HEK293T (cell line): ENCODE measurements at regions not wholly inside any gene's neighbourhood (a gene's known extent, or its start where the extent isn't known, plus 50 kb on each side); places are given as distances from the start of the nearest gene placed in this dataset.

ENCODE experiments used
- ARNT ChIP-seq: fragments of 450-650 bp; IDR thresholded peaks from 2 replicates; pipeline ENCODE4 v1.6.1; 2017; ENCODE audit warnings: mild to moderate bottlenecking
- BHLHE40 ChIP-seq: fragments of 450-650 bp; IDR thresholded peaks from 2 replicates; pipeline ENCODE4 v1.6.1; 2016; ENCODE audit warnings: mild to moderate bottlenecking, moderate library complexity, borderline replicate concordance
- CTBP1 ChIP-seq: fragments of 450-650 bp; IDR thresholded peaks from 2 replicates; pipeline ENCODE4 v1.6.1; 2016; ENCODE audit warnings: borderline replicate concordance
- ELF4 ChIP-seq: fragments of 450-650 bp; IDR thresholded peaks from 2 replicates; pipeline ENCODE4 v1.6.1; 2017; ENCODE audit warnings: antibody characterized with exemption
- FOXA1 ChIP-seq: fragments of 450-650 bp; IDR thresholded peaks from 2 replicates; pipeline ENCODE4 v1.6.1; 2016; ENCODE audit warnings: mild to moderate bottlenecking
- FOXK2 ChIP-seq: fragments of 450-650 bp; IDR thresholded peaks from 2 replicates; pipeline ENCODE4 v1.6.1; 2016; ENCODE audit warnings: mild to moderate bottlenecking
- FOXM1 ChIP-seq: fragments of 450-650 bp; IDR thresholded peaks from 2 replicates; pipeline ENCODE4 v1.6.1; 2017; ENCODE audit warnings: mild to moderate bottlenecking, borderline replicate concordance
- HDGF ChIP-seq: fragments of 450-650 bp; IDR thresholded peaks from 2 replicates; pipeline ENCODE4 v1.6.1; 2017; ENCODE audit warnings: antibody characterized with exemption, borderline replicate concordance
- L3MBTL2 ChIP-seq: fragments of 450-650 bp; conservative IDR thresholded peaks from 2 replicates; pipeline ENCODE4 v1.6.1; 2016; ENCODE audit warnings: mild to moderate bottlenecking
- LEF1 ChIP-seq: fragments of 450-650 bp; IDR thresholded peaks from 2 replicates; pipeline ENCODE4 v1.6.1; 2017; ENCODE audit warnings: mild to moderate bottlenecking, borderline replicate concordance
- SP1 ChIP-seq: fragments of 450-650 bp; IDR thresholded peaks from 2 replicates; pipeline ENCODE4 v1.6.1; 2017
- SUZ12 ChIP-seq: fragments of 450-650 bp; IDR thresholded peaks from 2 replicates; pipeline ENCODE4 v1.6.1; 2016; ENCODE audit warnings: mild to moderate bottlenecking
- TARDBP ChIP-seq: fragments of 450-650 bp; IDR thresholded peaks from 2 replicates; pipeline ENCODE4 v1.6.1; 2016
- TF ChIP-seq, protein P1 (sequence below): fragments of 450-650 bp; IDR thresholded peaks from 2 replicates; pipeline ENCODE4 v1.6.1; 2016

DNA sequence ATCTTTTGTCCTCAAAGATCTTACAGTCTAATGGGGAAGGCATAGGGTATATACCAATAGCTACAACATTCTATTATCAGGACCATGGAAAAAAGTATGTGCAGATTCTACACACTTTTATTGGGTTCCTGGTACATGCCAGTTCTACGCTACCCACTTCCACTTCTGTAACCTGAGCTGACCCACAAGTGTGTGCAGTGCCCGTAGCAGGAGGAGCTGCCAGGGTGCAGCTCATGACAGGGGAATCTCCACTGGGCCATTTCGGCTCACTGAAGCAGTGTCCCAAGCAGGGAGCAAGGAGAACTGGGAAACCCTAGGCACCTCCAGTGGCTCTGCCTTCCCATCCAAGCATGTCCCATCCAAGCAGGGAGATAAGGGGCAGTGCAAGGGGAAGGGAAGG is 60.4 kb downstream of the FOXI1 start:
- no peak for TF ChIP-seq FOXM1
- TF ChIP-seq BHLHE40, result no peak
- no peak for TF ChIP-seq HDGF
- TF ChIP-seq CTBP1, result no peak
- TF ChIP-seq FOXK2, result no peak
- no peak for TF ChIP-seq ELF4
- no peak for TF ChIP-seq SP1
- TF ChIP-seq FOXA1, result no peak
- TF ChIP-seq ARNT, result no peak
- TF ChIP-seq TARDBP, result no peak
- no peak for TF ChIP-seq SUZ12
- TF ChIP-seq L3MBTL2, result no peak
- TF ChIP-seq, protein P1, sequence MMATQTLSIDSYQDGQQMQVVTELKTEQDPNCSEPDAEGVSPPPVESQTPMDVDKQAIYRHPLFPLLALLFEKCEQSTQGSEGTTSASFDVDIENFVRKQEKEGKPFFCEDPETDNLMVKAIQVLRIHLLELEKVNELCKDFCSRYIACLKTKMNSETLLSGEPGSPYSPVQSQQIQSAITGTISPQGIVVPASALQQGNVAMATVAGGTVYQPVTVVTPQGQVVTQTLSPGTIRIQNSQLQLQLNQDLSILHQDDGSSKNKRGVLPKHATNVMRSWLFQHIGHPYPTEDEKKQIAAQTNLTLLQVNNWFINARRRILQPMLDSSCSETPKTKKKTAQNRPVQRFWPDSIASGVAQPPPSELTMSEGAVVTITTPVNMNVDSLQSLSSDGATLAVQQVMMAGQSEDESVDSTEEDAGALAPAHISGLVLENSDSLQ, result no peak
- no peak for TF ChIP-seq LEF1
